SU-DHL-6 (cell line): ENCODE measurements at regions not wholly inside any gene's neighbourhood (a gene's known extent, or its start where the extent isn't known, plus 50 kb on each side); places are given as distances from the start of the nearest gene placed in this dataset.

ENCODE experiments used
- H2AFZ ChIP-seq: fragments of 200-600 bp; sonication (generic); 2 replicates; pipeline ENCODE4 v1.6.1; 2014; ENCODE audit warnings: low read depth, mild to moderate bottlenecking, moderate library complexity, mixed read lengths, antibody characterized with exemption, low read length; ENCODE audit not compliant: severe bottlenecking
- H3F3A ChIP-seq: fragments of 200-600 bp; shearing (Covaris generic); 2 replicates; pipeline ENCODE4 v1.6.0; 2016; ENCODE audit warnings: antibody characterized with exemption, mild to moderate bottlenecking; ENCODE audit not compliant: insufficient read depth
- H3K27ac ChIP-seq: fragments of 200-600 bp; sonication (generic); 2 replicates; pipeline ENCODE4 v1.5.1; 2016; ENCODE audit warnings: low read depth, mild to moderate bottlenecking, low read length, moderate library complexity, mixed read lengths
- H3K27me3 ChIP-seq: fragments of 200-600 bp; sonication (generic), shearing (Covaris generic); 2 replicates; pipeline ENCODE4 v1.6.0; 2014; ENCODE audit warnings: mild to moderate bottlenecking, low read length
- H3K36me3 ChIP-seq: fragments of 200-600 bp; sonication (generic); 2 replicates; pipeline ENCODE4 v1.6.1; 2014; ENCODE audit warnings: mild to moderate bottlenecking, low read length, mixed read lengths
- H3K4me2 ChIP-seq: fragments of 300-600, 200-600 bp; shearing (Covaris generic), sonication (generic); 2 replicates; pipeline ENCODE4 v1.6.0; 2014; ENCODE audit warnings: low read length, low read depth, mild to moderate bottlenecking; ENCODE audit not compliant: poor library complexity, severe bottlenecking
- H3K4me3 ChIP-seq: fragments of 200-600 bp; sonication (generic); 2 replicates; pipeline ENCODE4 v1.5.1; 2014; ENCODE audit warnings: antibody characterized with exemption, low read length, mild to moderate bottlenecking, mixed read lengths; ENCODE audit not compliant: insufficient read depth, poor library complexity, severe bottlenecking
- H3K79me2 ChIP-seq: fragments of 200-600 bp; sonication (generic); 2 replicates; pipeline ENCODE4 v1.6.1; 2014; ENCODE audit warnings: mild to moderate bottlenecking, low read length, moderate library complexity; ENCODE audit not compliant: insufficient read depth
- H3K9ac ChIP-seq: fragments of 200-600 bp; sonication (generic); 2 replicates; pipeline ENCODE4 v1.7.0; 2014; ENCODE audit warnings: mild to moderate bottlenecking, low read length
- H3K9me2 ChIP-seq: fragments of 200-600 bp; sonication (generic); replicated peaks from 2 replicates; pipeline ENCODE4 v1.6.1; 2014; ENCODE audit warnings: low read length; ENCODE audit not compliant: insufficient read depth
- H3K9me3 ChIP-seq: fragments of 200-600 bp; sonication (generic); 2 replicates; pipeline ENCODE4 v1.6.1; 2014; ENCODE audit warnings: low read length, mixed read lengths; ENCODE audit not compliant: insufficient read depth
- H4K20me1 ChIP-seq: fragments of 200-600 bp; sonication (generic); 2 replicates; pipeline ENCODE4 v1.6.1; 2014; ENCODE audit warnings: low read depth, mild to moderate bottlenecking, antibody characterized with exemption, low read length, moderate library complexity, mixed read lengths
- EZH2phosphoT487 ChIP-seq: fragments of 200-600 bp; sonication (generic), shearing (Covaris generic); conservative IDR thresholded peaks from 2 replicates; pipeline ENCODE4 v1.6.1; 2018; ENCODE audit warnings: mild to moderate bottlenecking, antibody characterized with exemption, low read length, moderate library complexity, mixed read lengths
- TF ChIP-seq, protein P1 (sequence below): fragments of 200-600 bp; sonication (generic); IDR thresholded peaks from one replicate; pipeline ENCODE4 v1.5.1; 2017; ENCODE audit warnings: antibody characterized with exemption, mild to moderate bottlenecking, low read length, moderate library complexity; ENCODE audit not compliant: insufficient read depth, poor library complexity, severe bottlenecking

DNA sequence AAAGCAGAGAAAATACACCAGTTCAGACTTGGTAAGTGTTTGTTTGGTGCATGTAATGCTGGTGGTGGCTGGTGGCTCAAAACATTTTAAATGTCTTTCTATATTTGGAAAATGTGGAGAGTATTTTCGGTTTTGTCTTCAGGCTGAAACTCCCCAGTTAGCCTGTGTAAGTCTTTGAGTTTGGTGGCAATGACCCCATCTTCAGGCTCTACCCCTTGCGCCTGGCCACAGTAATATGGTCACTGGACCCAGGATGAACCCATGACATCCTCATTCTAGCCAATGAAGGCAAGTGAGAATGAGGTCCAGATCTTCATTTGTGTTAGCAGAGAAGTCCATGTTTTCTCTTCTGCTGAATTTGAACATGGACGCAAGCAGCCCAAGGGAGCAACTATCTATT lies 422.6 kb downstream of the BRINP1 start:
- H3F3A ChIP-seq, result no peaks in the 10 kb centered on the region
- no peaks in the 10 kb centered on the region for H3K79me2 ChIP-seq
- H3K4me3 ChIP-seq, result no peak overlapping the region
- H3K27ac ChIP-seq, result no peak overlapping the region
- no peaks in the 10 kb centered on the region for H3K9me3 ChIP-seq
- no peaks in the 10 kb centered on the region for H3K27me3 ChIP-seq
- H3K36me3 ChIP-seq, result no peaks in the 10 kb centered on the region
- no peaks in the 10 kb centered on the region for H3K9me2 ChIP-seq
- TF ChIP-seq, protein P1, sequence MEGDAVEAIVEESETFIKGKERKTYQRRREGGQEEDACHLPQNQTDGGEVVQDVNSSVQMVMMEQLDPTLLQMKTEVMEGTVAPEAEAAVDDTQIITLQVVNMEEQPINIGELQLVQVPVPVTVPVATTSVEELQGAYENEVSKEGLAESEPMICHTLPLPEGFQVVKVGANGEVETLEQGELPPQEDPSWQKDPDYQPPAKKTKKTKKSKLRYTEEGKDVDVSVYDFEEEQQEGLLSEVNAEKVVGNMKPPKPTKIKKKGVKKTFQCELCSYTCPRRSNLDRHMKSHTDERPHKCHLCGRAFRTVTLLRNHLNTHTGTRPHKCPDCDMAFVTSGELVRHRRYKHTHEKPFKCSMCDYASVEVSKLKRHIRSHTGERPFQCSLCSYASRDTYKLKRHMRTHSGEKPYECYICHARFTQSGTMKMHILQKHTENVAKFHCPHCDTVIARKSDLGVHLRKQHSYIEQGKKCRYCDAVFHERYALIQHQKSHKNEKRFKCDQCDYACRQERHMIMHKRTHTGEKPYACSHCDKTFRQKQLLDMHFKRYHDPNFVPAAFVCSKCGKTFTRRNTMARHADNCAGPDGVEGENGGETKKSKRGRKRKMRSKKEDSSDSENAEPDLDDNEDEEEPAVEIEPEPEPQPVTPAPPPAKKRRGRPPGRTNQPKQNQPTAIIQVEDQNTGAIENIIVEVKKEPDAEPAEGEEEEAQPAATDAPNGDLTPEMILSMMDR, result no peak
- no peak for TF ChIP-seq EZH2phosphoT487
- no peak overlapping the region for H3K9ac ChIP-seq
- no peaks in the 10 kb centered on the region for H4K20me1 ChIP-seq
- H3K4me2 ChIP-seq, result no peak overlapping the region
- H2AFZ ChIP-seq, result no peak overlapping the region

DNA sequence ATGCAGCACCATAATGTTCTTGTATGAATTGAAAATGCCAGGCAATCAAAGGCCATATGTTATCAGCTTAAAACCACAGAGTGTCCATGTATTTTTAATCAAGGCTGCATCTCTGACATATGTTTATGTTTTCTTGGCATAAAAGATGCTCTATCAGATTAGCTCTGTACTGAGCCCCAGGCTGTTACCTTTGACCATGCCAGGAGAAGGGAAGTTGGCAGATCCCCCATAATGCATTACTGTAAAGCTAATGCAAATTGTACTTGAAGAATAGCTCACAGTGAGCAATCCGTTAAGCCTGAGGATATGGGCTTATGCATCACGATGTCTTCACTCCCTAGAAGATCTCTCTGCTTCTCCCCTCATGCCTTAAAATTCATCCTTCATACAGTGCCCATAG lies 414.4 kb downstream of the BRINP1 start:
- H3K9ac ChIP-seq, result no peak overlapping the region
- no peaks in the 10 kb centered on the region for H3K36me3 ChIP-seq
- no peaks in the 10 kb centered on the region for H4K20me1 ChIP-seq
- H3K4me2 ChIP-seq, result no peak overlapping the region
- H3K4me3 ChIP-seq, result no peak overlapping the region
- H3K9me2 ChIP-seq, result no peaks in the 10 kb centered on the region
- no peaks in the 10 kb centered on the region for H3K27me3 ChIP-seq
- no peaks in the 10 kb centered on the region for H3K79me2 ChIP-seq
- no peak overlapping the region for H3K27ac ChIP-seq
- H2AFZ ChIP-seq, result no peak overlapping the region
- no peak for TF ChIP-seq EZH2phosphoT487
- TF ChIP-seq, protein P1, result no peak
- no peaks in the 10 kb centered on the region for H3K9me3 ChIP-seq
- no peaks in the 10 kb centered on the region for H3F3A ChIP-seq

DNA sequence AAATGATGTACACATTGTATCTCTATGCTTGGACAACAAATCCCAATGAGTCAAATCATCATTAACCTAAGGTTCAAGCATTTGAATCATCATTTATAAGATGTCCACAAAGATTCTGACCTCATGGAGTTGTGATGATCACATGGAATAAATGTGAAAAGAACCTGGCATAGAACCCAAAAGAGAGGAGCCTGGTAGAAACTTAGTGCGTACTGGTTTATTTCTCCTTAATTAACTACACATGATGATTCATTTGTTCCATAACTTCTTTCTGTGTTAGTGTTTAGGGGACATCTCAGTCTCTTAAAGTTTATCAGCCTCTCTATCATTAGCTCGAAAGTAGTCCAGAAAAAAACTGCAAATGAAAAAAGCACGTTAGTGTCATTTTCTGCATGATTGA lies 411.6 kb downstream of the BRINP1 start:
- Histone ChIP-seq H3K9me3 (no peaks in the 10 kb centered on the region), H3K9ac (no peak overlapping the region), H3K4me2 (no peak overlapping the region), H3K4me3 (no peak overlapping the region), H2AFZ (no peak overlapping the region), H3K79me2 (no peaks in the 10 kb centered on the region), H3K27ac (no peak overlapping the region), H3K36me3 (no peaks in the 10 kb centered on the region), H3K9me2 (no peaks in the 10 kb centered on the region), H3F3A (no peaks in the 10 kb centered on the region), H4K20me1 (no peaks in the 10 kb centered on the region), H3K27me3 (no peaks in the 10 kb centered on the region)
- TF ChIP-seq, protein P1, result no peak
- TF ChIP-seq EZH2phosphoT487, result no peak
